ENCODE measurements at regions not wholly inside any gene's neighbourhood (a gene's known extent, or its start where the extent isn't known, plus 50 kb on each side); places are given as distances from the start of the nearest gene placed in this dataset.

DNA sequence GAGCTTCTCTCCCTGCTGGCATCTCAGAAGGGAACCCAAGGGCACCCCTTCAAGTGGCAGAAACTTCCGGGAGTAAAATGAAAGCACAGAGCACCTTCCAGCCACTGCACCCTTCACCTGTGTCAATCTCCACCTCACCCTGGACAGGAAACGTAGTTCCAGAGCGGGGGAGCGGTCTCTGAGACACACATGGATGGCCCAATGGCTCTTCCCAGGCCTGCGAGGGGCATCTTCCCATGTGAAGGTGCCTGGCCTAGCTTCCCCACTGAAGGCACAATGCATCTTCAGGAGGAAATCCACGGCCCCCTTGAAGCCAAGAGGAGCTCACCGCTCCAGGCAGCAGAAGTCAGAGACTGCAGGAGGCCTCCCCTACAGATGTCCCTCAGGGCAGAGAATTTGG is 234.2 kb downstream of the BRD1 start:
- TF ChIP-seq ZNF768 (CRISPR knock-in tag; IDR thresholded peaks at IDR 0.05) (no peak), PRDM15 (CRISPR knock-in tag; IDR thresholded peaks at IDR 0.05) (no peak), CBX5 (CRISPR knock-in tag; IDR thresholded peaks at IDR 0.05; ENCODE audit: borderline replicate concordance) (no peak), ZNF772 (CRISPR knock-in tag; IDR thresholded peaks at IDR 0.05) (no peak), ZZZ3 (CRISPR knock-in tag; IDR thresholded peaks at IDR 0.05; ENCODE audit: borderline replicate concordance) (no peak), RAD21 (CRISPR knock-in tag; IDR thresholded peaks at IDR 0.05) (no peak), CTCF (CRISPR knock-in tag; IDR thresholded peaks at IDR 0.05) (no peak), ZNF367 (CRISPR knock-in tag; IDR thresholded peaks at IDR 0.05; ENCODE audit: borderline replicate concordance) (no peak)

Data from HepG2 (cell line).